Liver (tissue), 8 donors: ENCODE measurements at regions not wholly inside any gene's neighbourhood (a gene's known extent, or its start where the extent isn't known, plus 50 kb on each side); places are given as distances from the start of the nearest gene placed in this dataset.

Experiments used
- DNase-seq: peaks from one replicate; pipeline ENCODE4 v3.0.0-alpha.2; 2017; ENCODE audit warnings: low spot score
- H3K27ac ChIP-seq, 2 donors: one replicate each; pipeline ENCODE4 v1.7.0; 2013; ENCODE audit warnings: inconsistent platforms in 2 of 2, low read length in 2 of 2, control low read depth in 1 of 2, low read depth in 1 of 2, mild to moderate bottlenecking in 1 of 2
- H3K27me3 ChIP-seq, 4 donors: one replicate each; pipeline versions ENCODE4 v1.6.1 to v1.7.0; 2013; ENCODE audit warnings: low read length in 3 of 4, inconsistent platforms in 1 of 4, mild to moderate bottlenecking in 1 of 4, moderate library complexity in 1 of 4; ENCODE audit not compliant: control insufficient read depth in 4 of 4, insufficient read depth in 4 of 4
- H3K36me3 ChIP-seq, 4 donors: one replicate each; pipeline versions ENCODE4 v1.6.1 to v1.7.0; 2013; ENCODE audit warnings: low read length in 3 of 4, mild to moderate bottlenecking in 3 of 4, low read depth in 1 of 4, moderate library complexity in 1 of 4; ENCODE audit not compliant: control insufficient read depth in 4 of 4, insufficient read depth in 3 of 4
- H3K4me1 ChIP-seq, 4 donors: one replicate each; pipeline versions ENCODE4 v1.6.1 to v1.7.0; 2013; ENCODE audit warnings: low read length in 3 of 4, mild to moderate bottlenecking in 3 of 4, moderate library complexity in 1 of 4; ENCODE audit not compliant: control insufficient read depth in 4 of 4, insufficient read depth in 4 of 4
- H3K4me3 ChIP-seq, 3 donors: one replicate each; pipeline versions ENCODE4 v1.6.1 to v1.7.0; 2013; ENCODE audit warnings: low read length in 3 of 3, control low read depth in 1 of 3, low read depth in 1 of 3, mild to moderate bottlenecking in 1 of 3
- H3K9ac ChIP-seq, 2 donors: one replicate each; pipeline ENCODE4 v1.7.0; 2013; ENCODE audit warnings: low read length in 2 of 2, mild to moderate bottlenecking in 2 of 2, moderate library complexity in 2 of 2, control low read depth in 1 of 2, low read depth in 1 of 2
- H3K9me3 ChIP-seq, 4 donors: one replicate each; pipeline versions ENCODE4 v1.6.1 to v1.7.0; 2013; ENCODE audit warnings: low read length in 3 of 4; ENCODE audit not compliant: control insufficient read depth in 4 of 4
- EGR1 ChIP-seq, 2 donors: IDR thresholded peaks; 2 replicates each; pipeline ENCODE4 v1.6.1; 2016 to 2018; ENCODE audit warnings: antibody characterized with exemption in 2 of 2, low read depth in 2 of 2
- FOXA1 ChIP-seq: IDR thresholded peaks from 2 replicates; pipeline ENCODE4 v1.6.1; 2016; ENCODE audit warnings: antibody characterized with exemption
- FOXA2 ChIP-seq: IDR thresholded peaks from 2 replicates; pipeline ENCODE4 v1.6.1; 2016; ENCODE audit warnings: antibody characterized with exemption
- GABPA ChIP-seq, 2 donors: IDR thresholded peaks in 1 of 2; conservative IDR thresholded peaks in 1 of 2; 2 replicates each; pipeline ENCODE4 v1.6.1; 2016; ENCODE audit warnings: antibody characterized with exemption in 2 of 2, mild to moderate bottlenecking in 1 of 2, moderate library complexity in 1 of 2
- HNF4A ChIP-seq, 2 donors: conservative IDR thresholded peaks; 2 replicates each; pipeline ENCODE4 v1.6.1; 2016; ENCODE audit warnings: antibody characterized with exemption in 2 of 2, mild to moderate bottlenecking in 2 of 2
- HNF4G ChIP-seq: IDR thresholded peaks from 2 replicates; pipeline ENCODE4 v1.6.1; 2016; ENCODE audit warnings: antibody characterized with exemption
- JUND ChIP-seq, 2 donors: IDR thresholded peaks; 2 replicates each; pipeline ENCODE4 v1.6.1; 2016; ENCODE audit warnings: antibody characterized with exemption in 2 of 2
- MAX ChIP-seq: IDR thresholded peaks from 2 replicates; pipeline ENCODE4 v1.6.1; 2016; ENCODE audit warnings: antibody characterized with exemption
- NR2F2 ChIP-seq: IDR thresholded peaks from 2 replicates; pipeline ENCODE4 v1.6.1; 2016; ENCODE audit warnings: antibody characterized with exemption
- RAD21 ChIP-seq, 2 donors: IDR thresholded peaks; 2 replicates each; pipeline ENCODE4 v1.6.1; 2016; ENCODE audit warnings: antibody characterized with exemption in 2 of 2, mild to moderate bottlenecking in 2 of 2
- RXRA ChIP-seq, 2 donors: IDR thresholded peaks; 2 replicates each; pipeline ENCODE4 v1.6.1; 2017 to 2018; ENCODE audit warnings: antibody characterized with exemption in 2 of 2, mild to moderate bottlenecking in 1 of 2
- SP1 ChIP-seq: IDR thresholded peaks from 2 replicates; pipeline ENCODE4 v1.6.1; 2018; ENCODE audit warnings: antibody characterized with exemption, mild to moderate bottlenecking
- TAF1 ChIP-seq: conservative IDR thresholded peaks from 2 replicates; pipeline ENCODE4 v1.6.1; 2016; ENCODE audit warnings: antibody characterized with exemption, mild to moderate bottlenecking
- YY1 ChIP-seq: IDR thresholded peaks from 2 replicates; pipeline ENCODE4 v1.6.1; 2016; ENCODE audit warnings: antibody characterized with exemption, mild to moderate bottlenecking
- WGBS: extraction: QIAGEN DNeasy Blood & Tissue Kit; methylation state at CpG from one replicate; pipeline ENCODE4 v1.1.7; 2013; 5-methylcytosine and 5-hydroxymethylcytosine counted together
- TF ChIP-seq, protein P1 (sequence below): IDR thresholded peaks from 2 replicates; pipeline ENCODE4 v1.6.1; 2016; ENCODE audit warnings: antibody characterized with exemption
- TF ChIP-seq, protein P2 (sequence below): IDR thresholded peaks from 2 replicates; pipeline ENCODE4 v1.6.1; 2016; ENCODE audit warnings: antibody characterized with exemption, mild to moderate bottlenecking
- TF ChIP-seq, protein P3 (sequence below): fragments of 150-350 bp; IDR thresholded peaks from 2 replicates; pipeline ENCODE4 v1.5.1; 2017; ENCODE audit warnings: improper control_type of control experiment, low read depth, low read length; ENCODE audit not compliant: missing input control
- TF ChIP-seq, protein P4 (sequence below): IDR thresholded peaks from 2 replicates; pipeline ENCODE4 v1.6.1; 2016; ENCODE audit warnings: antibody characterized with exemption
- donor health status: healthy.
- donor health status: healthy.
- donor health status: healthy.
- donor health status: healthy.
- donor health status: healthy.

DNA sequence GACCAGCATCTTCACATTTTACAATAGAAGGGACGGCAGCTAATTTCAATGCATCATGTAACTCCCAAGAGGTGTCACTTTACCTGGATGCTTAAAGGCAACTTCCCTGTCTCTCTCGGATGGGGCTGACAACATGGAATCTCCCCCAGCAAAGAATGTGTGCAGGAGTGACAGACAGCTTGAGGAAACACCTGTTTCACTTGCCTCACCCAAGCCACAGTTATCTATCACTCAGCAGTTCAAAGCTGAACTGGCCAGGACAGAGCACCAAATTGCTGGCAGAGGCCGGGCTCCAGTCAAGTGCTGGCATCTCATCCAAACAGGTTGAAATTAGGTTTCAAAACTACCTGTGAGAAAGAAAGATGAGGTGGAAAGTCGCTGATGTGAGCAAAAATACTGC is 538.0 kb upstream of the PLXNA2 start:
- TF ChIP-seq, protein P1, sequence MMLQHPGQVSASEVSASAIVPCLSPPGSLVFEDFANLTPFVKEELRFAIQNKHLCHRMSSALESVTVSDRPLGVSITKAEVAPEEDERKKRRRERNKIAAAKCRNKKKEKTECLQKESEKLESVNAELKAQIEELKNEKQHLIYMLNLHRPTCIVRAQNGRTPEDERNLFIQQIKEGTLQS = no peak
- TF ChIP-seq HNF4A (conservative IDR thresholded peaks at IDR 0.05) = no peak
- no peak for TF ChIP-seq EGR1 (IDR thresholded peaks at IDR 0.05; ENCODE audit: low read depth in 2 of 2)
- no peak for TF ChIP-seq RAD21 (IDR thresholded peaks at IDR 0.05)
- TF ChIP-seq, protein P2, sequence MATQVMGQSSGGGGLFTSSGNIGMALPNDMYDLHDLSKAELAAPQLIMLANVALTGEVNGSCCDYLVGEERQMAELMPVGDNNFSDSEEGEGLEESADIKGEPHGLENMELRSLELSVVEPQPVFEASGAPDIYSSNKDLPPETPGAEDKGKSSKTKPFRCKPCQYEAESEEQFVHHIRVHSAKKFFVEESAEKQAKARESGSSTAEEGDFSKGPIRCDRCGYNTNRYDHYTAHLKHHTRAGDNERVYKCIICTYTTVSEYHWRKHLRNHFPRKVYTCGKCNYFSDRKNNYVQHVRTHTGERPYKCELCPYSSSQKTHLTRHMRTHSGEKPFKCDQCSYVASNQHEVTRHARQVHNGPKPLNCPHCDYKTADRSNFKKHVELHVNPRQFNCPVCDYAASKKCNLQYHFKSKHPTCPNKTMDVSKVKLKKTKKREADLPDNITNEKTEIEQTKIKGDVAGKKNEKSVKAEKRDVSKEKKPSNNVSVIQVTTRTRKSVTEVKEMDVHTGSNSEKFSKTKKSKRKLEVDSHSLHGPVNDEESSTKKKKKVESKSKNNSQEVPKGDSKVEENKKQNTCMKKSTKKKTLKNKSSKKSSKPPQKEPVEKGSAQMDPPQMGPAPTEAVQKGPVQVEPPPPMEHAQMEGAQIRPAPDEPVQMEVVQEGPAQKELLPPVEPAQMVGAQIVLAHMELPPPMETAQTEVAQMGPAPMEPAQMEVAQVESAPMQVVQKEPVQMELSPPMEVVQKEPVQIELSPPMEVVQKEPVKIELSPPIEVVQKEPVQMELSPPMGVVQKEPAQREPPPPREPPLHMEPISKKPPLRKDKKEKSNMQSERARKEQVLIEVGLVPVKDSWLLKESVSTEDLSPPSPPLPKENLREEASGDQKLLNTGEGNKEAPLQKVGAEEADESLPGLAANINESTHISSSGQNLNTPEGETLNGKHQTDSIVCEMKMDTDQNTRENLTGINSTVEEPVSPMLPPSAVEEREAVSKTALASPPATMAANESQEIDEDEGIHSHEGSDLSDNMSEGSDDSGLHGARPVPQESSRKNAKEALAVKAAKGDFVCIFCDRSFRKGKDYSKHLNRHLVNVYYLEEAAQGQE = no peak
- no peak for TF ChIP-seq FOXA2
- TF ChIP-seq MAX = no peak
- no peak for TF ChIP-seq NR2F2
- no peak for TF ChIP-seq HNF4G
- TF ChIP-seq FOXA1 = no peak
- TF ChIP-seq, protein P3, sequence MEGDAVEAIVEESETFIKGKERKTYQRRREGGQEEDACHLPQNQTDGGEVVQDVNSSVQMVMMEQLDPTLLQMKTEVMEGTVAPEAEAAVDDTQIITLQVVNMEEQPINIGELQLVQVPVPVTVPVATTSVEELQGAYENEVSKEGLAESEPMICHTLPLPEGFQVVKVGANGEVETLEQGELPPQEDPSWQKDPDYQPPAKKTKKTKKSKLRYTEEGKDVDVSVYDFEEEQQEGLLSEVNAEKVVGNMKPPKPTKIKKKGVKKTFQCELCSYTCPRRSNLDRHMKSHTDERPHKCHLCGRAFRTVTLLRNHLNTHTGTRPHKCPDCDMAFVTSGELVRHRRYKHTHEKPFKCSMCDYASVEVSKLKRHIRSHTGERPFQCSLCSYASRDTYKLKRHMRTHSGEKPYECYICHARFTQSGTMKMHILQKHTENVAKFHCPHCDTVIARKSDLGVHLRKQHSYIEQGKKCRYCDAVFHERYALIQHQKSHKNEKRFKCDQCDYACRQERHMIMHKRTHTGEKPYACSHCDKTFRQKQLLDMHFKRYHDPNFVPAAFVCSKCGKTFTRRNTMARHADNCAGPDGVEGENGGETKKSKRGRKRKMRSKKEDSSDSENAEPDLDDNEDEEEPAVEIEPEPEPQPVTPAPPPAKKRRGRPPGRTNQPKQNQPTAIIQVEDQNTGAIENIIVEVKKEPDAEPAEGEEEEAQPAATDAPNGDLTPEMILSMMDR = no peak
- TF ChIP-seq, protein P4, sequence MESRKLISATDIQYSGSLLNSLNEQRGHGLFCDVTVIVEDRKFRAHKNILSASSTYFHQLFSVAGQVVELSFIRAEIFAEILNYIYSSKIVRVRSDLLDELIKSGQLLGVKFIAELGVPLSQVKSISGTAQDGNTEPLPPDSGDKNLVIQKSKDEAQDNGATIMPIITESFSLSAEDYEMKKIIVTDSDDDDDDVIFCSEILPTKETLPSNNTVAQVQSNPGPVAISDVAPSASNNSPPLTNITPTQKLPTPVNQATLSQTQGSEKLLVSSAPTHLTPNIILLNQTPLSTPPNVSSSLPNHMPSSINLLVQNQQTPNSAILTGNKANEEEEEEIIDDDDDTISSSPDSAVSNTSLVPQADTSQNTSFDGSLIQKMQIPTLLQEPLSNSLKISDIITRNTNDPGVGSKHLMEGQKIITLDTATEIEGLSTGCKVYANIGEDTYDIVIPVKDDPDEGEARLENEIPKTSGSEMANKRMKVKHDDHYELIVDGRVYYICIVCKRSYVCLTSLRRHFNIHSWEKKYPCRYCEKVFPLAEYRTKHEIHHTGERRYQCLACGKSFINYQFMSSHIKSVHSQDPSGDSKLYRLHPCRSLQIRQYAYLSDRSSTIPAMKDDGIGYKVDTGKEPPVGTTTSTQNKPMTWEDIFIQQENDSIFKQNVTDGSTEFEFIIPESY = no peak
- no peak for TF ChIP-seq YY1
- no peak for TF ChIP-seq JUND (IDR thresholded peaks at IDR 0.05)
- no peak for TF ChIP-seq SP1
- DNase-seq = no peak
- no peak overlapping the region for H3K27ac ChIP-seq
- H3K4me1 ChIP-seq = no peaks in the 10 kb centered on the region
- WGBS = 75% methylated on average over 4 of the region's 4 CpGs
- no peak overlapping the region for H3K9ac ChIP-seq
- H3K27me3 ChIP-seq = no peaks in the 10 kb centered on the region
- H3K4me3 ChIP-seq = no peak overlapping the region
- no peaks in the 10 kb centered on the region for H3K9me3 ChIP-seq
- H3K36me3 ChIP-seq = no peaks in the 10 kb centered on the region

DNA sequence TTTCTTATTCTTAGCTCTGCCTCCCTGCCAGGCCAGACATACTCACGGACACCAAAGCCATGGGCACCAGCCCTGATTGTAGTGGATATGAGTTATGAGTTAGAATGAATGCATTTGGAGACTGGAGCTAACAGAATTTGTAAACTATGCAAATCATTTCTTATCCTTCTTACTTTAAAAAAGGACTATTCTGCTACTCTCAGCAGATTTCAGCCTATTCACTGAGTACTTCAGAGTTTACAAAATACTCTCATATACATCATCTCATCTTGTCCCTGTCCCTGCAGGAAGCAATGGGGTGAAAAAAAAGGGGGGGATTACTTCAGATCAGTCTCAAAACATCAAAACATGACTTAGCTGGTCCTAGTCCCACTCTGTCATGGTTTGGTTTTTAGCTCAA is 541.4 kb upstream of the PLXNA2 start:
- 94% methylated on average over 1 of the region's 1 CpG for WGBS
- no peak for TF ChIP-seq GABPA (IDR thresholded peaks at IDR 0.05 in 1 of 2, conservative IDR thresholded peaks at IDR 0.05 in 1 of 2)
- TF ChIP-seq RAD21 (IDR thresholded peaks at IDR 0.05) = no peak
- TF ChIP-seq JUND (IDR thresholded peaks at IDR 0.05) = no peak
- TF ChIP-seq EGR1 (IDR thresholded peaks at IDR 0.05; ENCODE audit: low read depth in 2 of 2) = no peak
- no peak for TF ChIP-seq YY1
- no peak for TF ChIP-seq TAF1
- TF ChIP-seq SP1 = no peak
- TF ChIP-seq, protein P1 = no peak
- TF ChIP-seq RXRA (IDR thresholded peaks at IDR 0.05) = no peak
- TF ChIP-seq, protein P3 = no peak
- no peak for TF ChIP-seq FOXA1
- TF ChIP-seq NR2F2 = no peak
- TF ChIP-seq, protein P4 = no peak
- no peak for TF ChIP-seq FOXA2

More for the DNA sequence above, 541.4 kb upstream of the PLXNA2 start:
- Histone ChIP-seq H3K4me3 (no peak overlapping the region), H3K27me3 (peaks cover 0 to 3% (median 0%) of the 10 kb centered on the region in 4 donors), H3K9ac (no peak overlapping the region), H3K9me3 (no peaks in the 10 kb centered on the region), H3K27ac (no peak overlapping the region), H3K36me3 (no peaks in the 10 kb centered on the region), H3K4me1 (no peaks in the 10 kb centered on the region)
- no peak for DNase-seq
